GM21723 (cell line): ENCODE measurements at regions not wholly inside any gene's neighbourhood (a gene's known extent, or its start where the extent isn't known, plus 50 kb on each side); places are given as distances from the start of the nearest gene placed in this dataset.

Experiments
- ATAC-seq: cut with Tn5 transposase; IDR thresholded peaks from one replicate; pipeline ENCODE4 v1.9.1; 2021; ENCODE audit warnings: mild to moderate bottlenecking, moderate library complexity; ENCODE audit not compliant: unreplicated experiment

- no peak for ATAC-seq
Observed at GRCh38 chr2:39534095-39534711, 97.1 kb upstream of the MAP4K3 start.

DNA sequence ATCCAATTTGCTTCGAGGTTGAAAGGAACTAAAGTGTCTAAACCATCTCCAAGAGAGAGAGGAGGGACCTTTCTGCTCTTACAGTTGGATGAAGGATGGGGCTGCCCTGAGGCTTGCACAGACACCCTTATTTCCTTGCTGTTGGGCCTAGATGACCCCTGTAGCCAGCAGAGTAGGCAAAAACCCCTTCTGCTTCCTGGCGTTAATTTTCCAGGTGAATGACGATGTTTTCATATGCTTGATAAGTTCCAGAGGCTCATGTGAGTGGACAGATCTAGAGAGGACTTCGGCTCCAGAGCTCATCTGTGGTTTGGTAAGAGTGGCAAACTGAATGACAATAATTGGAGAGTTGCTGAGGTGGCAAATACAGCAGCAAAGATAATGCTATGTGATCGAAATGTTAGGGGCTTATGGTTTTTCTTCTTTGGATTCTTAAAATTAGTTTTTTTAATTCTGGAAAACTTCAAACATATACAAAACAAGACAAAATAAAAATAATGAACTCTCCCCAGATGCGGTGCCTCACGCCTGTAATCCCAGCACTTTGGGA, 98.6 kb upstream of the MAP4K3 start:
- no peak for ATAC-seq

DNA sequence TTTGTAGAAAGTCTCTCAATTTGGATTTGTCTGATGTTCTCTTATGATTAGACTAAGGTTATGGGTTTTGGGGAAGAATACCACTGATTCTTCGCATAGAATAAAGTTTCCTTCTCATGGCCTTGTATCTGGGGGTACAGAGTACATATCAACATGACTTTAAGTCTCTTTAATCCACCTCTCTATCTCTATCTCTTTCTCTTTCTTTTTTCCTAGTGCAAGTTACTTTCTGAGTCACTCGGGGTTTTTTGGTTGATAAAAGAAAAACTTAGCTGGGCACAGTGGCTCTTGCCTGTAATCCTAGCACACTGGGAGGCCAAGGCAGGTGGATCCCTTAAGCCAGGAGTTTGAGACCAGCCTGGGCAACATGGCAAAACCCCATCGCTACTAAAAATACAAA, 100.1 kb upstream of the MAP4K3 start:
- ATAC-seq, result no peak

DNA sequence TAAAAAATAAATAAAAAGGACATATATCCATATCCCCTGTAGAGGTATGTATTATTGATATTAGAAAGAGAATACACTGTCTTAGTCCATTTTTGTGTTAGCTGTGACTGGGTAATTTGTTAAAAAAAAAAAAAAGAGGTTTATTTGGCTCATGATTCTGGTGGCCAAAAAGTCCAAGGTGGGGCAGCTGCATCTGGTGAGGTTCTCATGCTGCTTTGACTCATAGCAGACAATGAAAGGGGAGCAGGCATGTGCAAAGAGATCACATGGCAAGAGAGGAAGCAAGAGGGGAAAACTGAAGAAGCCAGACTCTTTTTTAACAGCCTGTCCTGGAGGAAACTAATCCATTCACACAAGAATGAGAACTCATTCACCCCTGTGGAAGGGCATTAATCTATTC, 101.6 kb upstream of the MAP4K3 start:
- no peak for ATAC-seq

- ATAC-seq, result no peak
Observed at GRCh38 chr2:39540414-39540813, 103.3 kb upstream of the MAP4K3 start.

- no peak for ATAC-seq
Observed at GRCh38 chr2:39541011-39541930, 104.2 kb upstream of the MAP4K3 start.

GRCh38 chr2:39542523-39542922, 105.4 kb upstream of the MAP4K3 start:
- no peak for ATAC-seq

- ATAC-seq, result no peak
Observed at GRCh38 chr2:39545957-39546356, 108.9 kb upstream of the MAP4K3 start.

GRCh38 chr2:39546409-39546808, 109.3 kb upstream of the MAP4K3 start:
- no peak for ATAC-seq

DNA sequence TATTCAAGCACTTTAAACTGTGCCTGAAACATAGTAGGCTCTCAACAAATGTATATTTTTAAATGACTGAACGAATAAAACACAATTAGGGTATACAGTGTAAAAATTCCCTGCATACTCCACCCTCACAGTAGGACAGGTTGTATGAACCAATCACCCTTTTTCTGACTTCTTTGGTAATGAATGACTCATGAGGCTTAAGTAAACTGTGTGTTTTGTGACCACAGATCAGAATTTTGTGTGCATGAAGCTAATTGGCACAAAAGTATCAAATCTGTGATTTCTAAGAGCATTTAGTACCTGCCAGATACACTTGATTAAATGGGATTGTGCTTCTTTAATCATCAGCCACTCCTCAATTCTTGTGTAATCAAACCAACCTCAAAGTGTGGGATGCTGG, 109.9 kb upstream of the MAP4K3 start:
- ATAC-seq, result no peak

DNA sequence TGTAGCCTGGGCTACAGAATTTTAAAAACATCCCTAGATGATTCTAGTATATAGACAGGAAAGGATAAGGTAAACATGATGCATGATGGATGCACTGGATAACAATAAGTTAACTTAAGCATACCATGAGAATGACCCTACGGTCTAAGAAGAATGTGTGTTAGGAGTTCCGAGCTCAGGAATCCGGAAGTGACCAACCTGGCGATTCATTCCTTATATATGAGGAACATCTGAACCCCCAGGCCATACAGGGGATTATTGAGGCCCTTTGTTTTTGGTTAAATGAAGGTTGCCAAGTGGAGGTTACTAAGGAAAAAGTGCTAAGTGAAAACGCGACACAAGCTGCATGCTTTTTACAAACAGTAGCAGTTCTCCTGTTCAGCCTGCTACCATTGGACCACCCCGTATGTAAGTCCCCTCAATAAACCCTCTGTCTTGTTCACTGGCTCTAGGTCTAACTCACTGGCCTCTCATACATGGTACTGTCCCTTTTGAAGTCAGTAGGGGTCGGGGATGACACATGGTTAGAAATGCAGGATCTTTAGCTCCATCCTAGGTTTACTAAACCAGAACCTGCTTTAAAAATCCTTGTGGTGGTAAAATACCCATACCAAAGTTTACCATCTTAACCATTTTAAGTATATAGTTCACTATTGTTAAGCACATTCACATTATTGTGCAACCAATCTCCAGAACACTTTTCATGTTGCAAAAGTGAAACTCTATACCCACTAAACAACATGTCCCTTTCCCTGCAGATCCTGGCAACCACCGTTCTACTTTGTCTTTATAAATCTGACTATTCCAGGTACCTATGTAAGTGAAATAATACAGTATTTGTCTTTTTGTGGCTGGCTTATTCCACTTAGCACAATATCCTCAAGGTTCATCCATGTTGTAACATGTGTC, 111.0 kb upstream of the MAP4K3 start:
- ATAC-seq, result no peak

- ATAC-seq, result no peak
Observed at GRCh38 chr2:39549000-39549399, 111.9 kb upstream of the MAP4K3 start.

DNA sequence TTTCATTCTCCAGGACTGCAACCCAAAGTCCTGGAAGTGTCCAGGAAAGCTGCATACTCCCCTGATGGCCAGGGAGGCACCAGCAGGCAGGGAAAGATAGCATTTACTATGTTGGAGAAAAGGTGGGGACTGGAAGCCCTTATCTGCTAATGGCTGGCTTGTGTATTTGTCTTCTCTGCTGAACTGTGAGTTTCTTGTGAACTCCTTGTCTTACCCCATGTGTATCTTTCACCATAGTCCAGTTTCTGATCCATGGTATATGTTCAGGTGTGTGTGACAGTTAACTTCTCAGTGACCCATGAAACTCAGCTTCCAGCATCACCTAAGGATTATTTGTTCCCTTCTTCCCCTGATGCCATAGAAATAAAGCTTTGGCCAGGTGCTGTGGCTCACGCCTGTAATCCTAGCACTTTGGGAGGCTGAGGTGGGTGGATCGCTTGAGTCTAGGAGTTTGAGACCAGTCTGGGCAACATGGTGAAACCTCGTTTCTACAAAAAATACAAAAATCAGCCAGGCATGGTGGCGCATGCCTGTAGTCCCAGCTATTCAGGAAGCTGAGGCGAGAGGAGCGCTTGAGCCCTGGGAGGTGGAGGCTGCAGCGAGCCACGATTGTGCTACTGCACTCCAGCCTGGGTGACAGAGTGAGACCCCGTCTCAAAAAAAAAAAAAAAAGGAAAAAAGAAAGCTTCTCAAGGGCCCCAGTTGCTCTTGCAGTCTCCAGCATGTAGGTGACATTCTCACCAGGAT, 112.8 kb upstream of the MAP4K3 start:
- ATAC-seq, result no peak

DNA sequence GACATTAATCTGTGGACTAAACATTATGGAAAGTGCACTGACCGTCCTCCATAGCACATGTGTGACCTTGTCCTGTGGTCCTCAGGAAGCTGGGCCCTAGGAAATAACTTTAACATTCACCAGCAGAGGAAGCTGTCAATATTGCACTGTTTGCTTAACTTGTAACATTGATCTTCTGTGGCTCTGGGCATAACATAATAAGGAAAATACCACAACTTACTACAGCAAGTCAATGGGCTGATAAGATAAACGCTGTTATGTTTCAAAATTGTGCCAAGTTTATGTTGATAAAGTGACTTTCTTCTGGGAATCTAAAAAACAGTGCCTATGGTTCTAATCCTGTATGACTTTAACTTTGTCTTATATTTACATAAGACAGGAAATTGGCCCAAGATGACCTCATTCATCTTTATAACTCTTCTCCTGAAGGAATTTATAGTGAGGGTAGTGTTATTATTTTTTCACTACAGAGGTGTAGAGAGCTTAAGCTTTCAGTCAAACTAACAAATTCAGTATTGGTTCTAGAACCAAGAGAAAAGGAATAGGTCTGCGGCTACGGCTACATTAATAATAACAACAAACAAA, 113.7 kb upstream of the MAP4K3 start:
- no peak for ATAC-seq

DNA sequence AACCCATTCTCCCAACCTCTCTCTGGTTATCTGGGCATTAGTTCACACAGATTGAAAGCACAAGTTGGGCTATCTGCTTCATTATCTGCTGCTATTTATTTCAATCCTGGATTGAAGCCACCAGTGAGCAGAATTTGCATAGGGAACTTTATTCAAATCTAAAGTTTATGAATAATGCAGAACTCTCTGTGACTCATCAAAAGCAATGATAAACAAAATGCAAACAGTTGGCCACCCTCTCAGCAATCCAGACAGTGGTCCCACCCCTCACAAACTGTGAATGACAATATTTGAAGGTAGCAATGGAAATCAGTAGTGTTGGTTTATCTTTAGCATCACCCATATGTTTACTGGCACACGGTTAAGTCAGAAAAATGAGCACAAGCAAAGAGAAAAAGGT, 106.8 kb upstream of the TMEM178A start:
- no peak for ATAC-seq

- ATAC-seq, result no peak
Observed at GRCh38 chr2:39563572-39563971, 102.1 kb upstream of the TMEM178A start.

DNA sequence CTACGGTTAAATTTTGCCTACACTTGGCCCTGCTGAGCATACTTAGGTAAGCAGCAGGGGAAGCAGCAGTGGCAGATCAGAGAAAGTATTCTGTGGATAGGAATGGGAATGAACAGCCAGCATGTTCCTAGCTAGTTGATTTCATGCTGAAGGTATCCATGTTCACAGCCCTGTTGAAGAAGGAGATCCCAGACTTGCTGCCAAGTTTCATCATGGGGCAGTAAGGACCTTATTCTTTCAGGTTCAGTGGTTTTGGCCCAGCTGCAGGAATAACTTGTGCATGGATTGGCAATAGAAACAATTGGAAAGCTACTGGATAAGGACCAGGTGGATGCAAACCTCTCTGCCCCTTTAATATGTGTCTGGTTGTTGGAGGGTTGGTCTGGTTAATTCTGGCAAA, 98.2 kb upstream of the TMEM178A start:
- no peak for ATAC-seq

DNA sequence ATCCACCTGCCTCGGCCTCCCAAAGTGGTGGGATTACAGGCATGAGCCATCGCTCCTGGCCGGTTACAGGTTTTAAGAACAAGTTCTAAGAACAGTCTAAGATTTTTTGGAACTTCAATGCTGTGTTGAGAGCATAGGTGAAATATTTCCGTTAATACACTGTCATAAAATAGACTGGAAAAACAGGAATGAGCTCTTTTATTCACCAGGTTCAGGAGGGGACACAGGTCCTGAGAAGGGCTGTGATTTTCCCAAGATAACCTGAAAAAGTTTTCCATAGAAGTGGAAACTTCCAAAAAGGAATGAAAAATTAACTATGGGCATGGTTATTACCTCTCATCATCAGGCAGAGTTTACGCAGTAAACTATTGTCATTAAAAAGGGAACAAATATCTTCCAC, 97.6 kb upstream of the TMEM178A start:
- no peak for ATAC-seq

GRCh38 chr2:39568561-39569006, 97.1 kb upstream of the TMEM178A start:
- ATAC-seq, result no peak

DNA sequence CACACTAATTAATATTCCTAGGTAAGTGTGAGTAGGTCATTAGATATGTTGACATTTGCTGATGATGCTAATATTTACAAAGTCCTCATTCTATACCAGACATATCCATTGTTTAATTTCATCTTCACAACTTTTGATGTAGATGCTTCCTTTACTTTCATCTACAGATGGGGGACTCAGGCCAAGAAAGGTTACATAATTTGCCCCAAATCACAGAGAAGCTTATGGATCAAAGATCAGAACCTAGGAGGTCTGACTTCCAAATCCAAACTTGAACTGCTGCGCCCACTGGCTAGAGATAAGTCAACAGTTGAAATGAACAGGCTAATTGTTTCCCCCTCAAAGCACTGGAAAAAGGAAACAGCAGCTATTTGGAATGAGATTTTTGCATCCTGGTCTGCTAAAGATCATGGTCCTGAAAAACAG, 95.6 kb upstream of the TMEM178A start:
- ATAC-seq, result no peak
